IMR-90 (cell line): ENCODE measurements at regions not wholly inside any gene's neighbourhood (a gene's known extent, or its start where the extent isn't known, plus 50 kb on each side); places are given as distances from the start of the nearest gene placed in this dataset.
"Not testable (repeated sequence)": the region's sequence is repeated elsewhere in the genome, so short reads cannot be mapped to it uniquely, and the experiment has no call there.

ENCODE experiments used
- ATAC-seq: fragments of 200-7000 bp; cut with Tn5 transposase; 2 replicates; pipeline ENCODE4 v1.9.1; 2020; ENCODE audit warnings: low read depth, mild to moderate bottlenecking, moderate library complexity
- BruUV-seq: library from RNA; stranded (reverse); fragments of 400-500 nt; replicated peaks from 2 replicates; lab custom pipeline; 2021; lab: Mats Ljungman, UMichigan
- CTCF ChIA-PET: fragments of 300-600 bp; formaldehyde crosslinking; extraction: SDS; loops from one replicate; lab custom pipeline; 2021; ENCODE audit warnings: antibody characterized with exemption; lab: Yijun Ruan, JAX
- POLR2A ChIA-PET: fragments of 300-600 bp; sonication (Branson Sonifier 250); formaldehyde crosslinking; loops from one replicate; lab custom pipeline; 2022; ENCODE audit warnings: antibody characterized with exemption; ENCODE audit not compliant: unreplicated experiment; lab: Charles Lee
- DNase-seq: peaks from one replicate; pipeline ENCODE4 v3.0.0; 2013
- H2AFZ ChIP-seq: replicated peaks from 2 replicates; pipeline ENCODE3; 2013; ENCODE audit warnings: low read length, mild to moderate bottlenecking; ENCODE audit not compliant: poor library complexity
- H2AK5ac ChIP-seq: 2 replicates; pipeline ENCODE4 v1.6.1; 2013; ENCODE audit warnings: low read depth, low read length, inconsistent platforms
- H2AK9ac ChIP-seq: replicated peaks from 2 replicates; pipeline ENCODE3; 2013; ENCODE audit warnings: mild to moderate bottlenecking, low read depth, low read length, moderate library complexity; ENCODE audit not compliant: poor library complexity
- H2BK120ac ChIP-seq: 2 replicates; pipeline ENCODE4 v1.6.1; 2013; ENCODE audit warnings: low read depth, low read length, inconsistent platforms
- H2BK15ac ChIP-seq: 3 replicates; pipeline ENCODE4 v1.6.1; 2013; ENCODE audit warnings: low read depth, low read length, inconsistent platforms
- H2BK20ac ChIP-seq: 2 replicates; pipeline ENCODE4 v1.6.1; 2013; ENCODE audit warnings: low read depth, mild to moderate bottlenecking, inconsistent platforms, low read length, moderate library complexity
- H2BK5ac ChIP-seq: 2 replicates; pipeline ENCODE4 v1.6.1; 2013; ENCODE audit warnings: mild to moderate bottlenecking, low read depth, low read length, inconsistent platforms; ENCODE audit not compliant: poor library complexity, severe bottlenecking
- H3K14ac ChIP-seq: replicated peaks from 2 replicates; pipeline ENCODE4 v1.6.1; 2013; ENCODE audit warnings: low read depth, low read length, inconsistent platforms
- H3K18ac ChIP-seq: 2 replicates; pipeline ENCODE4 v1.6.1; 2013; ENCODE audit warnings: low read depth, low read length, control low read depth
- H3K23ac ChIP-seq: 2 replicates; pipeline ENCODE4 v1.6.1; 2013; ENCODE audit warnings: low read depth, low read length, inconsistent platforms
- H3K27ac ChIP-seq: 2 replicates; pipeline ENCODE4 v1.5.1; 2013; ENCODE audit warnings: mild to moderate bottlenecking, control low read depth, low read length; ENCODE audit not compliant: insufficient read depth
- H3K27me3 ChIP-seq: 2 replicates; pipeline ENCODE4 v1.6.1; 2013; ENCODE audit warnings: low read length; ENCODE audit not compliant: control insufficient read depth, insufficient read depth
- H3K36me3 ChIP-seq: 2 replicates; pipeline ENCODE4 v1.6.1; 2013; ENCODE audit warnings: low read length, mixed read lengths; ENCODE audit not compliant: control insufficient read depth, insufficient read depth
- H3K4ac ChIP-seq: 2 replicates; pipeline ENCODE4 v1.6.1; 2013; ENCODE audit warnings: low read depth, low read length, inconsistent platforms
- H3K4me1 ChIP-seq: 2 replicates; pipeline ENCODE4 v1.6.1; 2013; ENCODE audit warnings: low read length, mixed read lengths; ENCODE audit not compliant: control insufficient read depth, insufficient read depth
- H3K4me2 ChIP-seq: 2 replicates; pipeline ENCODE4 v1.6.1; 2013; ENCODE audit warnings: low read depth, mild to moderate bottlenecking, control low read depth, low read length, moderate library complexity
- H3K4me3 ChIP-seq: 2 replicates; pipeline ENCODE4 v1.5.1; 2013; ENCODE audit warnings: low read depth, mild to moderate bottlenecking, control low read depth, low read length, moderate library complexity; ENCODE audit not compliant: insufficient read depth
- H3K56ac ChIP-seq: 2 replicates; pipeline ENCODE4 v1.6.1; 2013; ENCODE audit warnings: low read length, inconsistent platforms; ENCODE audit not compliant: insufficient read depth; ENCODE audit errors: extremely low read depth
- H3K79me1 ChIP-seq, 2 experiments: 2 replicates each; pipeline ENCODE4 v1.6.1; 2013; ENCODE audit warnings: low read length in 2 of 2, inconsistent platforms in 1 of 2, low read depth in 1 of 2
- H3K9ac ChIP-seq: 2 replicates; pipeline ENCODE4 v1.6.1; 2013; ENCODE audit warnings: low read depth, low read length, control low read depth
- H3K9me1 ChIP-seq: 2 replicates; pipeline ENCODE4 v1.6.1; 2013; ENCODE audit warnings: low read length, inconsistent platforms; ENCODE audit not compliant: insufficient read depth
- H3K9me3 ChIP-seq: 2 replicates; pipeline ENCODE4 v1.6.1; 2013; ENCODE audit warnings: low read length; ENCODE audit not compliant: control insufficient read depth, insufficient read depth
- H4K20me1 ChIP-seq: 2 replicates; pipeline ENCODE4 v1.6.1; 2013; ENCODE audit warnings: low read length, inconsistent platforms; ENCODE audit not compliant: insufficient read depth
- H4K5ac ChIP-seq: 2 replicates; pipeline ENCODE4 v1.6.1; 2013; ENCODE audit warnings: mild to moderate bottlenecking, low read depth, low read length, control low read depth
- H4K8ac ChIP-seq, 2 experiments: 2 replicates each; pipeline ENCODE4 v1.6.1; 2013; ENCODE audit warnings: low read depth in 2 of 2, low read length in 2 of 2, control low read depth in 1 of 2, inconsistent platforms in 1 of 2
- H4K91ac ChIP-seq: 2 replicates; pipeline ENCODE4 v1.6.1; 2013; ENCODE audit warnings: low read depth, low read length, inconsistent platforms; ENCODE audit not compliant: insufficient read depth
- CEBPB ChIP-seq: IDR thresholded peaks from 2 replicates; pipeline ENCODE4 v1.6.1; 2012; ENCODE audit warnings: low read depth, low read length, improper control_type of control experiment
- CHD1 ChIP-seq: IDR thresholded peaks from 2 replicates; pipeline ENCODE4 v1.6.1; 2012; ENCODE audit warnings: low read depth, low read length, improper control_type of control experiment
- FOS ChIP-seq: fragments of 150-350 bp; IDR thresholded peaks from 2 replicates; pipeline ENCODE4 v1.6.1; 2016; ENCODE audit warnings: low read depth, low read length
- RAD21 ChIP-seq: IDR thresholded peaks from 2 replicates; pipeline ENCODE4 v1.6.1; 2012; ENCODE audit warnings: low read length, improper control_type of control experiment
- RCOR1 ChIP-seq: IDR thresholded peaks from 2 replicates; pipeline ENCODE4 v1.6.1; 2012; ENCODE audit warnings: mild to moderate bottlenecking, low read length, improper control_type of control experiment; ENCODE audit not compliant: insufficient replicate concordance
- WGBS, 2 experiments: methylation state at CpG; one replicate each; pipeline versions ENCODE4 v1.1.5 to v1.1.7; 2013; ENCODE audit warnings: missing lambda C conversion rate in 2 of 2; ENCODE audit not compliant: insufficient read length in 1 of 2; ENCODE audit errors: extremely low coverage in 2 of 2; 5-methylcytosine and 5-hydroxymethylcytosine counted together
- dilution Hi-C: fragments of 300-500 bp; cut with HindIII; formaldehyde crosslinking; loops from one replicate; pipeline ENCODE4 v1.14.3; 2018; ENCODE audit warnings: low sequenced_read_pairs; ENCODE audit not compliant: unreplicated experiment
- in situ Hi-C: fragments of 300-500 bp; cut with MboI; formaldehyde crosslinking; loops from 3 replicates; pipeline ENCODE4 v1.14.3; 2019; ENCODE audit warnings: low sequenced_read_pairs, inconsistent platforms, mixed read lengths
- intact Hi-C: fragments of 100-400 bp; cut with micrococcal nuclease; formaldehyde crosslinking; loops from 2 replicates; pipeline ENCODE4 v1.10.0; 2022
- TF ChIP-seq, protein P1 (sequence below): fragments of 150-350 bp; IDR thresholded peaks from 2 replicates; pipeline ENCODE4 v1.6.1; 2017; ENCODE audit warnings: mild to moderate bottlenecking, antibody characterized with exemption, low read length, low read depth

DNA sequence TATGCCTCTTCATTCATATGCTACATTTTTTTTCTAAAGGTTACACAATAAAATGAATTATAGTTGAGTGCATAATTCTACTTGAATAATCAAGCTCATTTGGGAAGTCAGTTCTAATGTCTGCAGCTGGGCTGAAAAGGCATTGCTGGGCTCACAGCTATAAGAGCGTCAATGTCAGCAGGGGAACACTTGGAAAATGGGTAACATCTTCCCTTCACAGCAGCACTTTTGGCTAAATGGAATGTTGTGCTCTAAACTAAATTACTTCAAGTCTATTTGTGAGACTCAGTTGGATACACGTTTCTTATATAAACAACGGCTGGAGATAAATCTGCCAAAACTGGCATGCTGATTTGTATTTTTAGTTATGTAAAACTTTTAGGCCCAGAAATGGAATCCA is 357.8 kb downstream of the TBL1XR1 start:
- H2BK15ac ChIP-seq, result no peak overlapping the region
- no peak overlapping the region for H3K4me3 ChIP-seq
- no peaks in the 10 kb centered on the region for H3K4me1 ChIP-seq
- H2BK5ac ChIP-seq, result no peak overlapping the region
- no peak overlapping the region for H4K91ac ChIP-seq
- H3K27ac ChIP-seq, result no peak overlapping the region
- no peak overlapping the region for H2AFZ ChIP-seq
- ATAC-seq (no peak), DNase-seq (no peak)
- H2BK20ac ChIP-seq, result no peak overlapping the region
- H3K36me3 ChIP-seq, result no peaks in the 10 kb centered on the region
- in situ Hi-C loops (no loop called here), intact Hi-C loops (no loop called here), dilution Hi-C loops (no loop called here)
- no peak overlapping the region for H2AK5ac ChIP-seq
- H4K5ac ChIP-seq, result no peak overlapping the region
- no peak overlapping the region for H3K4ac ChIP-seq
- H3K9ac ChIP-seq, result no peak overlapping the region
- no peak overlapping the region for H2AK9ac ChIP-seq
- H4K8ac ChIP-seq, result no peak overlapping the region
- ChIA-PET POLR2A (no interaction called here), CTCF (interaction anchor here (0.9 kb wide), 1 partner anchor 15 kb away, joined by 3 read pairs; no protein-coding TSS in a partner anchor)
- no peak overlapping the region for H3K18ac ChIP-seq
- no CpG with 5 or more reads among the region's 3 CpGs for WGBS, 2 experiments
- H3K9me1 ChIP-seq, result no peaks in the 10 kb centered on the region
- H3K79me1 ChIP-seq, result no peaks in the 10 kb centered on the region
- H3K14ac ChIP-seq, result no peak overlapping the region
- no TSS peak for BruUV-seq
- no peaks in the 10 kb centered on the region for H4K20me1 ChIP-seq
- H3K23ac ChIP-seq, result no peak overlapping the region
- no peaks in the 10 kb centered on the region for H3K9me3 ChIP-seq
- H3K56ac ChIP-seq, result no peak overlapping the region
- no peak overlapping the region for H2BK120ac ChIP-seq
- no peak overlapping the region for H3K4me2 ChIP-seq
- TF ChIP-seq RAD21 (no peak), CEBPB (no peak), CHD1 (no peak), RCOR1 (no peak), FOS (no peak)
- TF ChIP-seq, protein P1, sequence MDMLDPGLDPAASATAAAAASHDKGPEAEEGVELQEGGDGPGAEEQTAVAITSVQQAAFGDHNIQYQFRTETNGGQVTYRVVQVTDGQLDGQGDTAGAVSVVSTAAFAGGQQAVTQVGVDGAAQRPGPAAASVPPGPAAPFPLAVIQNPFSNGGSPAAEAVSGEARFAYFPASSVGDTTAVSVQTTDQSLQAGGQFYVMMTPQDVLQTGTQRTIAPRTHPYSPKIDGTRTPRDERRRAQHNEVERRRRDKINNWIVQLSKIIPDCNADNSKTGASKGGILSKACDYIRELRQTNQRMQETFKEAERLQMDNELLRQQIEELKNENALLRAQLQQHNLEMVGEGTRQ, result no peak
- no peaks in the 10 kb centered on the region for H3K27me3 ChIP-seq

DNA sequence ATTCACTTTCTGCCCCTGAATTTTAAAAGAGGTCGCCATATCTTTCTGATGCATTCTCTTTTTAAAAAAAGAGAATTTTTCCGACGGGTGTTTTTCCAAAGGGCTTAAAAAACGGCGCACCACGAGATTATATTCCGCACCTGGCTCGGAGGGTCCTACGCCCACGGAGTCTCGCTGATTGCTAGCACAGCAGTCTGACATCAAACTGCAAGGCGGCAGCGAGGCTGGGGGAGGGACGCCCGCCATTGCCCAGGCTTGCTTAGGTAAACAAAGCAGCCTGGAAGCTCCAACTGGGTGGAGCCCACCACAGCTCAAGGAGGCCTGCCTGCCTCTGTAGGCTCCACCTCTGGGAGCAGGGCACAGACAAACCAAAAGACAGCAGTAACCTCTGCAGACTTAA is 370.0 kb downstream of the TBL1XR1 start:
- H3K79me1 ChIP-seq, H2AFZ ChIP-seq, H2BK15ac ChIP-seq, POLR2A ChIA-PET, ATAC-seq, BruUV-seq, H3K9me3 ChIP-seq, H3K56ac ChIP-seq, H2BK5ac ChIP-seq, H3K4me1 ChIP-seq, H3K9ac ChIP-seq, H2AK9ac ChIP-seq, H3K18ac ChIP-seq, H4K20me1 ChIP-seq, H3K4me3 ChIP-seq, H4K8ac ChIP-seq, intact Hi-C loops, H4K91ac ChIP-seq, H4K5ac ChIP-seq, in situ Hi-C loops, dilution Hi-C loops, H3K9me1 ChIP-seq, H3K4me2 ChIP-seq, H3K36me3 ChIP-seq, H3K27me3 ChIP-seq, H2BK20ac ChIP-seq, H3K4ac ChIP-seq, H3K27ac ChIP-seq, DNase-seq, H2BK120ac ChIP-seq, H3K23ac ChIP-seq, H2AK5ac ChIP-seq, H3K14ac ChIP-seq: not testable (repeated sequence)
- CTCF ChIA-PET, result interaction anchor here (0.7 kb wide), 1 partner anchor 50 kb away, joined by 3 read pairs; no protein-coding TSS in a partner anchor
- 79% methylated on average over 4 of the region's 15 CpGs; no CpG with 5 or more reads in 1 of the 2 experiments for WGBS, 2 experiments
